H9 (cell line): ENCODE measurements at regions not wholly inside any gene's neighbourhood (a gene's known extent, or its start where the extent isn't known, plus 50 kb on each side); places are given as distances from the start of the nearest gene placed in this dataset.

Source experiments
- DNase-seq: peaks from one replicate; pipeline ENCODE4 v3.0.0-alpha.2; 2017
- H2AFZ ChIP-seq: one replicate; pipeline ENCODE4 v1.6.1; 2013; ENCODE audit warnings: mild to moderate bottlenecking, low read length, control low read depth, moderate library complexity
- H2AK5ac ChIP-seq: 2 replicates; pipeline ENCODE4 v1.6.1; 2013; ENCODE audit warnings: low read length, control low read depth, mixed read lengths; ENCODE audit not compliant: insufficient read length
- H2BK120ac ChIP-seq: one replicate; pipeline ENCODE4 v1.6.1; 2013; ENCODE audit warnings: low read depth, mild to moderate bottlenecking, low read length, control low read depth, inconsistent platforms; ENCODE audit not compliant: poor library complexity, severe bottlenecking
- H2BK12ac ChIP-seq: 2 replicates; pipeline ENCODE4 v1.6.1; 2013; ENCODE audit warnings: low read length, control low read depth, mixed read lengths, low read depth; ENCODE audit not compliant: insufficient read length
- H2BK15ac ChIP-seq: 2 replicates; pipeline ENCODE4 v1.6.1; 2013; ENCODE audit warnings: low read depth, low read length, control low read depth
- H2BK20ac ChIP-seq: one replicate; pipeline ENCODE4 v1.6.1; 2013; ENCODE audit warnings: low read depth, mild to moderate bottlenecking, low read length, control low read depth, inconsistent platforms; ENCODE audit not compliant: poor library complexity, severe bottlenecking
- H2BK5ac ChIP-seq: 2 replicates; pipeline ENCODE4 v1.6.1; 2013; ENCODE audit warnings: low read length, control low read depth, mixed read lengths; ENCODE audit not compliant: insufficient read length
- H3K14ac ChIP-seq: 2 replicates; pipeline ENCODE4 v1.6.1; 2013; ENCODE audit warnings: low read length, control low read depth; ENCODE audit not compliant: insufficient read depth
- H3K18ac ChIP-seq: 2 replicates; pipeline ENCODE4 v1.6.1; 2013; ENCODE audit warnings: low read depth, mild to moderate bottlenecking, mixed read lengths, low read length, control low read depth; ENCODE audit not compliant: insufficient read length
- H3K23ac ChIP-seq: 2 replicates; pipeline ENCODE4 v1.6.1; 2013; ENCODE audit warnings: low read length, control low read depth, mixed read lengths, low read depth; ENCODE audit not compliant: insufficient read length
- H3K23me2 ChIP-seq: 2 replicates; pipeline ENCODE4 v1.6.1; 2013; ENCODE audit warnings: low read depth, mild to moderate bottlenecking, mixed read lengths, low read length, control low read depth; ENCODE audit not compliant: insufficient read length, poor library complexity, severe bottlenecking
- H3K27ac ChIP-seq: 2 replicates; pipeline ENCODE4 v1.5.1; 2013; ENCODE audit warnings: low read length, control low read depth, mixed read lengths, low read depth; ENCODE audit not compliant: insufficient read length
- H3K27me3 ChIP-seq: 2 replicates; pipeline ENCODE4 v1.6.1; 2013; ENCODE audit warnings: low read length, control low read depth, inconsistent platforms; ENCODE audit not compliant: insufficient read depth
- H3K4ac ChIP-seq: 2 replicates; pipeline ENCODE4 v1.6.1; 2013; ENCODE audit warnings: low read depth, mild to moderate bottlenecking, control low read depth, inconsistent platforms, low read length, moderate library complexity
- H3K4me1 ChIP-seq: 2 replicates; pipeline ENCODE4 v1.6.1; 2013; ENCODE audit warnings: low read length, control low read depth, inconsistent platforms; ENCODE audit not compliant: insufficient read depth
- H3K4me2 ChIP-seq: 2 replicates; pipeline ENCODE4 v1.6.1; 2013; ENCODE audit warnings: low read length, control low read depth, mixed read lengths; ENCODE audit not compliant: insufficient read length, insufficient read depth
- H3K56ac ChIP-seq: 2 replicates; pipeline ENCODE4 v1.6.1; 2013; ENCODE audit warnings: low read depth, mild to moderate bottlenecking, mixed read lengths, low read length, control low read depth; ENCODE audit not compliant: insufficient read length
- H3K79me1 ChIP-seq: 2 replicates; pipeline ENCODE4 v1.6.1; 2013; ENCODE audit warnings: low read depth, mild to moderate bottlenecking, moderate library complexity, low read length, control low read depth, inconsistent platforms; ENCODE audit not compliant: insufficient read depth, poor library complexity, severe bottlenecking
- H3K79me2 ChIP-seq: 2 replicates; pipeline ENCODE4 v1.6.1; 2013; ENCODE audit warnings: low read length, control low read depth, inconsistent platforms; ENCODE audit not compliant: insufficient read depth
- H3K9ac ChIP-seq: 2 replicates; pipeline ENCODE4 v1.6.1; 2013; ENCODE audit warnings: low read length, control low read depth, mixed read lengths; ENCODE audit not compliant: insufficient read length; ENCODE audit errors: extremely low read depth
- H3K9me3 ChIP-seq: one replicate; pipeline ENCODE4 v1.6.1; 2013; ENCODE audit warnings: low read depth, low read length, inconsistent platforms; ENCODE audit not compliant: control insufficient read depth
- H3T11ph ChIP-seq: one replicate; pipeline ENCODE4 v1.6.1; 2013; ENCODE audit warnings: mild to moderate bottlenecking, low read length, control low read depth, inconsistent platforms
- H4K20me1 ChIP-seq: one replicate; pipeline ENCODE4 v1.6.1; 2013; ENCODE audit not compliant: control insufficient read depth, insufficient read length, insufficient read depth
- H4K5ac ChIP-seq: 2 replicates; pipeline ENCODE4 v1.6.1; 2013; ENCODE audit warnings: low read depth, mild to moderate bottlenecking, mixed read lengths, low read length, control low read depth; ENCODE audit not compliant: insufficient read length
- H4K8ac ChIP-seq: replicated peaks from 2 replicates; pipeline ENCODE4 v1.6.1; 2013; ENCODE audit warnings: low read length, control low read depth, mixed read lengths, low read depth; ENCODE audit not compliant: insufficient read length
- H4K91ac ChIP-seq: 2 replicates; pipeline ENCODE4 v1.6.1; 2013; ENCODE audit warnings: low read depth, mild to moderate bottlenecking, moderate library complexity, mixed read lengths, low read length, control low read depth; ENCODE audit not compliant: insufficient read length
- H3K27ac Mint-ChIP-seq, 3 experiments: 2 replicates in 2 of 3; 3 replicates in 1 of 3; pipeline ENCODE4 v1.8.0; 2020 to 2021; ENCODE audit warnings: mixed read lengths in 3 of 3, mild to moderate bottlenecking in 1 of 3, moderate library complexity in 1 of 3
- H3K27me3 Mint-ChIP-seq: 2 replicates; pipeline ENCODE4 v1.8.0; 2021; ENCODE audit warnings: low read depth, mild to moderate bottlenecking, moderate library complexity, mixed read lengths
- H3K36me3 Mint-ChIP-seq, 3 experiments: 2 replicates in 2 of 3; 3 replicates in 1 of 3; pipeline ENCODE4 v1.8.0; 2020 to 2021; ENCODE audit warnings: low read depth in 3 of 3, mixed read lengths in 3 of 3; ENCODE audit not compliant: insufficient read depth in 1 of 3
- H3K4me1 Mint-ChIP-seq, 2 experiments: 2 replicates each; pipeline ENCODE4 v1.8.0; 2020; ENCODE audit warnings: mixed read lengths in 2 of 2
- H3K4me3 Mint-ChIP-seq, 2 experiments: 2 replicates in 1 of 2; 3 replicates in 1 of 2; pipeline ENCODE4 v1.8.0; 2020 to 2021; ENCODE audit warnings: mild to moderate bottlenecking in 2 of 2, mixed read lengths in 2 of 2, moderate library complexity in 1 of 2
- H3K9me3 Mint-ChIP-seq, 2 experiments: 2 replicates in 1 of 2; 3 replicates in 1 of 2; pipeline ENCODE4 v1.8.0; 2020; ENCODE audit warnings: mild to moderate bottlenecking in 2 of 2, mixed read lengths in 2 of 2, moderate library complexity in 1 of 2
- WGBS: extraction: QIAGEN DNeasy Blood & Tissue Kit; methylation state at CpG from one replicate; pipeline ENCODE4 v1.1.7; 2013; ENCODE audit warnings: missing lambda C conversion rate, low lambda C conversion rate, mixed read lengths; ENCODE audit not compliant: insufficient read length; ENCODE audit errors: extremely low coverage; 5-methylcytosine and 5-hydroxymethylcytosine counted together
- TF ChIP-seq, protein P1 (sequence below): fragments of 200-600 bp; sonication (generic); conservative IDR thresholded peaks from 3 replicates; pipeline ENCODE4 v1.8.0; 2021; ENCODE audit warnings: antibody characterized with exemption, mild to moderate bottlenecking

- Histone ChIP-seq H3K23me2 (no peaks in the 10 kb centered on the region), H4K20me1 (no peaks in the 10 kb centered on the region), H3K79me1 (no peaks in the 10 kb centered on the region), H3K4ac (no peak overlapping the region), H2BK12ac (no peak overlapping the region), H2BK15ac (no peak overlapping the region), H3K56ac (no peak overlapping the region), H3K9ac (no peak overlapping the region), H3K4me1 (no peaks in the 10 kb centered on the region; the same call in 1 of the 2 replicates), H2AK5ac (no peak overlapping the region), H4K5ac (no peak overlapping the region), H3K9me3 (no peaks in the 10 kb centered on the region), H3K14ac (no peak overlapping the region), H2BK20ac (no peak overlapping the region), H3K23ac (no peak overlapping the region), H2BK5ac (no peak overlapping the region), H4K91ac (no peak overlapping the region), H3K27me3 (no peaks in the 10 kb centered on the region), H3T11ph (no peak overlapping the region), H3K79me2 (no peaks in the 10 kb centered on the region), H3K27ac (no peak overlapping the region), H3K18ac (no peak overlapping the region), H3K4me2 (no peak overlapping the region), H2BK120ac (no peak overlapping the region), H2AFZ (no peak overlapping the region), H4K8ac (no peak overlapping the region)
- Mint-ChIP-seq H3K4me3 (no peak overlapping the region), H3K4me1 (peaks cover 16 to 17% of the 10 kb centered on the region in 2 experiments), H3K36me3 (peaks cover 20 to 23% (median 23%) of the 10 kb centered on the region in 3 experiments), H3K27ac (peak overlapping the region in 2 of 3 experiments; percentile 2 to 94; a peak in 2 of 7 replicates), H3K9me3 (peaks cover 21 to 28% of the 10 kb centered on the region in 2 experiments), H3K27me3 (no peaks in the 10 kb centered on the region; the same call in none of the 2 replicates)
- DNase-seq: no peak
- TF ChIP-seq, protein P1, sequence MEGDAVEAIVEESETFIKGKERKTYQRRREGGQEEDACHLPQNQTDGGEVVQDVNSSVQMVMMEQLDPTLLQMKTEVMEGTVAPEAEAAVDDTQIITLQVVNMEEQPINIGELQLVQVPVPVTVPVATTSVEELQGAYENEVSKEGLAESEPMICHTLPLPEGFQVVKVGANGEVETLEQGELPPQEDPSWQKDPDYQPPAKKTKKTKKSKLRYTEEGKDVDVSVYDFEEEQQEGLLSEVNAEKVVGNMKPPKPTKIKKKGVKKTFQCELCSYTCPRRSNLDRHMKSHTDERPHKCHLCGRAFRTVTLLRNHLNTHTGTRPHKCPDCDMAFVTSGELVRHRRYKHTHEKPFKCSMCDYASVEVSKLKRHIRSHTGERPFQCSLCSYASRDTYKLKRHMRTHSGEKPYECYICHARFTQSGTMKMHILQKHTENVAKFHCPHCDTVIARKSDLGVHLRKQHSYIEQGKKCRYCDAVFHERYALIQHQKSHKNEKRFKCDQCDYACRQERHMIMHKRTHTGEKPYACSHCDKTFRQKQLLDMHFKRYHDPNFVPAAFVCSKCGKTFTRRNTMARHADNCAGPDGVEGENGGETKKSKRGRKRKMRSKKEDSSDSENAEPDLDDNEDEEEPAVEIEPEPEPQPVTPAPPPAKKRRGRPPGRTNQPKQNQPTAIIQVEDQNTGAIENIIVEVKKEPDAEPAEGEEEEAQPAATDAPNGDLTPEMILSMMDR: no peak
- no CpG with 5 or more reads among the region's 8 CpGs for WGBS
Measured at GRCh38 chr2:194135463-194135862, 1521.6 kb upstream of the SLC39A10 start.
